ENCODE measurements at regions not wholly inside any gene's neighbourhood (a gene's known extent, or its start where the extent isn't known, plus 50 kb on each side); places are given as distances from the start of the nearest gene placed in this dataset.

GRCh38 chr2:7693246-7694075 lies 776.2 kb downstream of the RNF144A start (continued):
- TF ChIP-seq PRDM10 (IDR thresholded peaks at IDR 0.05; ENCODE audit: partially characterized antibody): no peak
- TF ChIP-seq ZMIZ1 (IDR thresholded peaks at IDR 0.05; ENCODE audit: low read depth in 2 of 2, low read length in 2 of 2): no peak
- no peak for TF ChIP-seq HNRNPK (IDR thresholded peaks at IDR 0.05; ENCODE audit: low read depth, low read length, poor library complexity, severe bottlenecking)
- TF ChIP-seq MAFF (IDR thresholded peaks at IDR 0.05; ENCODE audit: low read length): no peak
- no peak for TF ChIP-seq PML (IDR thresholded peaks at IDR 0.05; ENCODE audit: low read length)
- TF ChIP-seq ZNF449 (CRISPR knock-in tag; IDR thresholded peaks at IDR 0.05): no peak
- TF ChIP-seq HMGXB4 (CRISPR knock-in tag; IDR thresholded peaks at IDR 0.05): no peak
- no peak for TF ChIP-seq CBX1 (IDR thresholded peaks at IDR 0.05; ENCODE audit: low read depth)

Data from K562 (cell line).